Activated CD4-positive, alpha-beta memory T cell treated with anti-CD3 and anti-CD28 coated beads for 36 hours (primary cell): ENCODE measurements at regions not wholly inside any gene's neighbourhood (a gene's known extent, or its start where the extent isn't known, plus 50 kb on each side); places are given as distances from the start of the nearest gene placed in this dataset.

Experiments
- CTCF ChIA-PET: fragments of 350-600 bp; sonication (Branson Sonifier 250); formaldehyde crosslinking; loops from one replicate; lab custom pipeline; 2021; ENCODE audit warnings: antibody characterized with exemption, inconsistent platforms; lab: Charles Lee
- POLR2A ChIA-PET: fragments of 350-600 bp; sonication (Branson Sonifier 250); formaldehyde crosslinking; loops from one replicate; lab custom pipeline; 2021; ENCODE audit warnings: antibody characterized with exemption; lab: Charles Lee
- DNase-seq: peaks from one replicate; pipeline ENCODE4 v3.0.0-alpha.2; 2020
- H3K27ac Mint-ChIP-seq: one replicate; pipeline ENCODE4 v1.8.0; 2021; ENCODE audit warnings: mixed read lengths
- H3K27me3 Mint-ChIP-seq: one replicate; pipeline ENCODE4 v1.8.0; 2021; ENCODE audit warnings: mixed read lengths
- H3K36me3 Mint-ChIP-seq: one replicate; pipeline ENCODE4 v1.8.0; 2021; ENCODE audit warnings: mixed read lengths
- H3K4me1 Mint-ChIP-seq: one replicate; pipeline ENCODE4 v1.8.0; 2021; ENCODE audit warnings: low read depth, mixed read lengths
- H3K4me3 Mint-ChIP-seq: one replicate; pipeline ENCODE4 v1.8.0; 2021; ENCODE audit warnings: mild to moderate bottlenecking, mixed read lengths
- H3K9me3 Mint-ChIP-seq: one replicate; pipeline ENCODE4 v1.8.0; 2021; ENCODE audit warnings: mixed read lengths
- intact Hi-C: fragments of 100-400 bp; cut with micrococcal nuclease; formaldehyde crosslinking; loops from one replicate; pipeline ENCODE4 v1.15.1; 2023

GRCh38 chr2:8214036-8214615, 467.7 kb upstream of the ID2 start:
- intact Hi-C loops: no loop called here

GRCh38 chr2:8215159-8215863, 466.5 kb upstream of the ID2 start:
- Mint-ChIP-seq H3K36me3 (no peaks in the 10 kb centered on the region), H3K4me3 (no peak overlapping the region), H3K27ac (no peak overlapping the region), H3K27me3 (no peaks in the 10 kb centered on the region), H3K9me3 (peaks cover 2% of the 10 kb centered on the region), H3K4me1 (peaks cover 4% of the 10 kb centered on the region)
- no peak for DNase-seq
- ChIA-PET POLR2A (no interaction called here), CTCF (no interaction called here)
- intact Hi-C loops: no loop called here

More at GRCh38 chr2:8214036-8214615, 467.7 kb upstream of the ID2 start:
- Mint-ChIP-seq H3K4me1 (peaks cover 4% of the 10 kb centered on the region), H3K36me3 (no peaks in the 10 kb centered on the region), H3K4me3 (no peak overlapping the region), H3K9me3 (peaks cover 9% of the 10 kb centered on the region), H3K27me3 (no peaks in the 10 kb centered on the region), H3K27ac (no peak overlapping the region)
- no peak for DNase-seq
- ChIA-PET CTCF (no interaction called here), POLR2A (no interaction called here)

- Mint-ChIP-seq H3K4me1 (peaks cover 4% of the 10 kb centered on the region), H3K27me3 (no peaks in the 10 kb centered on the region), H3K36me3 (no peaks in the 10 kb centered on the region), H3K9me3 (no peaks in the 10 kb centered on the region), H3K4me3 (no peak overlapping the region), H3K27ac (no peak overlapping the region)
- POLR2A ChIA-PET: no interaction called here
- intact Hi-C loops: no loop called here
- no peak for DNase-seq
- CTCF ChIA-PET: no interaction called here
These were observed 465.9 kb upstream of the ID2 start for GRCh38 chr2:8215982-8216381.

GRCh38 chr2:8216397-8216796, 465.5 kb upstream of the ID2 start:
- H3K36me3 Mint-ChIP-seq: no peaks in the 10 kb centered on the region
- no peaks in the 10 kb centered on the region for H3K27me3 Mint-ChIP-seq
- peaks cover 4% of the 10 kb centered on the region for H3K4me1 Mint-ChIP-seq
- DNase-seq: no peak
- intact Hi-C loops: no loop called here
- no peak overlapping the region for H3K27ac Mint-ChIP-seq
- ChIA-PET CTCF (no interaction called here), POLR2A (no interaction called here)
- H3K9me3 Mint-ChIP-seq: no peaks in the 10 kb centered on the region
- no peak overlapping the region for H3K4me3 Mint-ChIP-seq

GRCh38 chr2:8217468-8218030, 464.3 kb upstream of the ID2 start:
- no peaks in the 10 kb centered on the region for H3K9me3 Mint-ChIP-seq
- H3K4me1 Mint-ChIP-seq: peaks cover 4% of the 10 kb centered on the region
- H3K27ac Mint-ChIP-seq: no peak overlapping the region
- no peak for DNase-seq
- intact Hi-C loops: no loop called here
- ChIA-PET POLR2A (no interaction called here), CTCF (no interaction called here)
- no peaks in the 10 kb centered on the region for H3K27me3 Mint-ChIP-seq
- no peaks in the 10 kb centered on the region for H3K36me3 Mint-ChIP-seq
- H3K4me3 Mint-ChIP-seq: no peak overlapping the region

- DNase-seq: no peak
- H3K4me3 Mint-ChIP-seq: no peak overlapping the region
- H3K4me1 Mint-ChIP-seq: peaks cover 4% of the 10 kb centered on the region
- H3K9me3 Mint-ChIP-seq: no peaks in the 10 kb centered on the region
- POLR2A ChIA-PET: no interaction called here
- CTCF ChIA-PET: no interaction called here
- H3K36me3 Mint-ChIP-seq: no peaks in the 10 kb centered on the region
- no peaks in the 10 kb centered on the region for H3K27me3 Mint-ChIP-seq
- no peak overlapping the region for H3K27ac Mint-ChIP-seq
- intact Hi-C loops: no loop called here
These were observed 462.8 kb upstream of the ID2 start for GRCh38 chr2:8219096-8219495.

- Mint-ChIP-seq H3K4me3 (no peak overlapping the region), H3K9me3 (no peaks in the 10 kb centered on the region), H3K27ac (no peak overlapping the region), H3K27me3 (no peaks in the 10 kb centered on the region), H3K36me3 (no peaks in the 10 kb centered on the region), H3K4me1 (no peaks in the 10 kb centered on the region)
- CTCF ChIA-PET: no interaction called here
- POLR2A ChIA-PET: no interaction called here
- DNase-seq: no peak
- intact Hi-C loops: no loop called here
These were observed 462.1 kb upstream of the ID2 start for GRCh38 chr2:8219631-8220355.

GRCh38 chr2:8222979-8223694, 458.7 kb upstream of the ID2 start:
- H3K4me3 Mint-ChIP-seq: no peak overlapping the region
- no peaks in the 10 kb centered on the region for H3K4me1 Mint-ChIP-seq
- no peaks in the 10 kb centered on the region for H3K36me3 Mint-ChIP-seq
- H3K9me3 Mint-ChIP-seq: no peaks in the 10 kb centered on the region
- ChIA-PET CTCF (no interaction called here), POLR2A (no interaction called here)
- intact Hi-C loops: no loop called here
- no peak for DNase-seq
- no peaks in the 10 kb centered on the region for H3K27me3 Mint-ChIP-seq
- no peak overlapping the region for H3K27ac Mint-ChIP-seq

GRCh38 chr2:8223695-8224346, 458.0 kb upstream of the ID2 start:
- H3K4me3 Mint-ChIP-seq: no peak overlapping the region
- intact Hi-C loops: no loop called here
- DNase-seq: no peak
- no peaks in the 10 kb centered on the region for H3K9me3 Mint-ChIP-seq
- H3K27ac Mint-ChIP-seq: no peak overlapping the region
- no peaks in the 10 kb centered on the region for H3K36me3 Mint-ChIP-seq
- H3K27me3 Mint-ChIP-seq: no peaks in the 10 kb centered on the region
- ChIA-PET POLR2A (no interaction called here), CTCF (no interaction called here)
- no peaks in the 10 kb centered on the region for H3K4me1 Mint-ChIP-seq

- Mint-ChIP-seq H3K36me3 (no peaks in the 10 kb centered on the region), H3K4me3 (no peak overlapping the region), H3K27ac (no peak overlapping the region), H3K27me3 (no peaks in the 10 kb centered on the region), H3K9me3 (no peaks in the 10 kb centered on the region), H3K4me1 (peaks cover 4% of the 10 kb centered on the region)
- CTCF ChIA-PET: no interaction called here
- DNase-seq: no peak
- POLR2A ChIA-PET: no interaction called here
- intact Hi-C loops: no loop called here
These were observed 457.3 kb upstream of the ID2 start for GRCh38 chr2:8224347-8225190.

- ChIA-PET CTCF (no interaction called here), POLR2A (no interaction called here)
- no peak overlapping the region for H3K4me3 Mint-ChIP-seq
- no peaks in the 10 kb centered on the region for H3K36me3 Mint-ChIP-seq
- H3K27me3 Mint-ChIP-seq: no peaks in the 10 kb centered on the region
- intact Hi-C loops: no loop called here
- DNase-seq: no peak
- H3K9me3 Mint-ChIP-seq: no peaks in the 10 kb centered on the region
- H3K27ac Mint-ChIP-seq: no peak overlapping the region
- H3K4me1 Mint-ChIP-seq: peaks cover 9% of the 10 kb centered on the region
These were observed 456.6 kb upstream of the ID2 start for GRCh38 chr2:8225266-8225665.
